ENCODE measurements at regions not wholly inside any gene's neighbourhood (a gene's known extent, or its start where the extent isn't known, plus 50 kb on each side); places are given as distances from the start of the nearest gene placed in this dataset.
"Not testable (repeated sequence)": the region's sequence is repeated elsewhere in the genome, so short reads cannot be mapped to it uniquely, and the experiment has no call there.

- H3K27me3 ChIP-seq: no peaks in the 10 kb centered on the region
- no peaks in the 10 kb centered on the region for H3K36me3 ChIP-seq (replicated peaks in 1 of 2; ENCODE audit: insufficient read depth in 1 of 2, low read depth in 2 of 2)
- TF ChIP-seq POLR2A (IDR thresholded peaks at IDR 0.05): no peak
- TF ChIP-seq CTCF (IDR thresholded peaks at IDR 0.05): no peak
- intact Hi-C loops (cut with DNase I): no loop called here
- no peaks in the 10 kb centered on the region for H3K4me1 ChIP-seq
- H3K4me3 ChIP-seq: no peak overlapping the region
- H3K27ac ChIP-seq: no peak overlapping the region
- ATAC-seq (no peak), DNase-seq (no peak)
- no peaks in the 10 kb centered on the region for H3K9me3 ChIP-seq
- WGBS, 2 donors: 48 to 54% methylated on average over 6 of the region's 6 CpGs
Measured at GRCh38 chr20:47981222-47981621, 195.9 kb upstream of the SULF2 start.

GRCh38 chr20:47980336-47981177, 195.3 kb upstream of the SULF2 start:
- DNase-seq (no peak), ATAC-seq (no peak)
- no peaks in the 10 kb centered on the region for H3K36me3 ChIP-seq (replicated peaks in 1 of 2; ENCODE audit: insufficient read depth in 1 of 2, low read depth in 2 of 2)
- H3K9me3 ChIP-seq: no peaks in the 10 kb centered on the region
- no peak overlapping the region for H3K4me3 ChIP-seq
- no peak for TF ChIP-seq CTCF (IDR thresholded peaks at IDR 0.05)
- TF ChIP-seq POLR2A (IDR thresholded peaks at IDR 0.05): no peak
- intact Hi-C loops (cut with DNase I): no loop called here
- no peak overlapping the region for H3K27ac ChIP-seq
- WGBS, 2 donors: 67 to 77% methylated on average over 9 to 10 of the region's 10 CpGs
- no peaks in the 10 kb centered on the region for H3K27me3 ChIP-seq
- H3K4me1 ChIP-seq: no peaks in the 10 kb centered on the region

GRCh38 chr20:47979361-47980095, 194.2 kb upstream of the SULF2 start:
- WGBS, 2 donors: 14 to 31% methylated on average over 9 to 11 of the region's 11 CpGs
- H3K4me1 ChIP-seq; H3K9me3 ChIP-seq; ATAC-seq; H3K27me3 ChIP-seq; intact Hi-C loops (cut with DNase I); H3K4me3 ChIP-seq; H3K27ac ChIP-seq; DNase-seq; H3K36me3 ChIP-seq (replicated peaks in 1 of 2; ENCODE audit: insufficient read depth in 1 of 2, low read depth in 2 of 2): not testable (repeated sequence)

GRCh38 chr20:47978428-47979120, 193.3 kb upstream of the SULF2 start:
- H3K27me3 ChIP-seq; ATAC-seq; H3K27ac ChIP-seq; DNase-seq; H3K4me3 ChIP-seq; intact Hi-C loops (cut with DNase I); H3K36me3 ChIP-seq (replicated peaks in 1 of 2; ENCODE audit: insufficient read depth in 1 of 2, low read depth in 2 of 2); H3K9me3 ChIP-seq; H3K4me1 ChIP-seq: not testable (repeated sequence)
- 33 to 71% methylated on average over 4 to 9 of the region's 19 CpGs for WGBS, 2 donors

- H3K4me1 ChIP-seq; ATAC-seq; DNase-seq; H3K27me3 ChIP-seq; H3K9me3 ChIP-seq; H3K4me3 ChIP-seq; H3K27ac ChIP-seq; H3K36me3 ChIP-seq (replicated peaks in 1 of 2; ENCODE audit: insufficient read depth in 1 of 2, low read depth in 2 of 2); intact Hi-C loops (cut with DNase I): not testable (repeated sequence)
- whole genome bisulfite sequencing, 2 donors: 0 to 43% methylated on average over 2 to 8 of the region's 8 CpGs
Measured at GRCh38 chr20:47977789-47978252, 192.5 kb upstream of the SULF2 start.

- intact Hi-C loops (cut with DNase I); H3K27me3 ChIP-seq; H3K27ac ChIP-seq; H3K9me3 ChIP-seq; ATAC-seq; H3K36me3 ChIP-seq (replicated peaks in 1 of 2; ENCODE audit: insufficient read depth in 1 of 2, low read depth in 2 of 2); DNase-seq; H3K4me1 ChIP-seq; H3K4me3 ChIP-seq: not testable (repeated sequence)
- WGBS, 2 donors: 56 to 67% methylated on average over 20 of the region's 20 CpGs
Measured at GRCh38 chr20:47977017-47977788, 191.9 kb upstream of the SULF2 start.

Data from body of pancreas (tissue), 4 donors.